Neural cell (in vitro differentiated cells): ENCODE measurements at regions not wholly inside any gene's neighbourhood (a gene's known extent, or its start where the extent isn't known, plus 50 kb on each side); places are given as distances from the start of the nearest gene placed in this dataset.

Experiments used
- H2AFZ ChIP-seq: fragments of 200-600, 300-800 bp; sonication (generic), shearing (Covaris generic); 2 replicates; pipeline ENCODE4 v1.6.0; 2014; ENCODE audit warnings: low read depth, mild to moderate bottlenecking, antibody characterized with exemption, low read length, moderate library complexity
- H3F3A ChIP-seq: fragments of 200-600 bp; shearing (Covaris generic); 2 replicates; pipeline ENCODE4 v1.6.1; 2016; ENCODE audit warnings: mild to moderate bottlenecking, moderate library complexity, mixed read lengths, antibody characterized with exemption, low read length; ENCODE audit not compliant: insufficient read depth, poor library complexity, severe bottlenecking
- H3K27ac ChIP-seq: fragments of 200-600, 300-800 bp; sonication (generic), shearing (Covaris generic); 2 replicates; pipeline ENCODE4 v1.5.1; 2014; ENCODE audit warnings: mild to moderate bottlenecking, low read length, moderate library complexity
- H3K27me3 ChIP-seq: fragments of 300-800, 200-600 bp; sonication (generic), shearing (Covaris generic); 2 replicates; pipeline ENCODE4 v1.6.0; 2014; ENCODE audit warnings: mild to moderate bottlenecking, low read depth, low read length, moderate library complexity; ENCODE audit not compliant: insufficient read depth
- H3K36me3 ChIP-seq: fragments of 300-800, 200-600 bp; sonication (generic), shearing (Covaris generic); 2 replicates; pipeline ENCODE4 v1.5.1; 2014; ENCODE audit warnings: mild to moderate bottlenecking, antibody characterized with exemption, low read length, moderate library complexity; ENCODE audit not compliant: insufficient read depth
- H3K4me2 ChIP-seq: fragments of 300-800, 200-600 bp; sonication (generic), shearing (Covaris generic); 2 replicates; pipeline ENCODE4 v1.6.0; 2014; ENCODE audit warnings: mild to moderate bottlenecking, low read length
- H3K4me3 ChIP-seq: fragments of 300-800, 200-600 bp; sonication (generic), shearing (Covaris generic); 2 replicates; pipeline ENCODE4 v1.5.1; 2014; ENCODE audit warnings: mild to moderate bottlenecking, low read length, moderate library complexity
- H3K79me2 ChIP-seq: fragments of 200-600 bp; shearing (Covaris generic); replicated peaks from 2 replicates; pipeline ENCODE4 v1.6.0; 2014; ENCODE audit warnings: mild to moderate bottlenecking, low read length, moderate library complexity; ENCODE audit not compliant: insufficient read depth
- H3K9ac ChIP-seq: fragments of 300-800, 200-600 bp; sonication (generic), shearing (Covaris generic); 2 replicates; pipeline ENCODE4 v1.6.1; 2016; ENCODE audit warnings: mild to moderate bottlenecking, low read length, mixed read lengths
- H3K9me2 ChIP-seq: fragments of 200-600 bp; shearing (Covaris generic); 2 replicates; pipeline ENCODE4 v1.6.1; 2016; ENCODE audit warnings: mild to moderate bottlenecking, low read length, mixed read lengths; ENCODE audit not compliant: insufficient read depth
- H3K9me3 ChIP-seq: fragments of 200-600, 300-800 bp; sonication (generic), shearing (Covaris generic); 2 replicates; pipeline ENCODE4 v1.6.1; 2016; ENCODE audit warnings: mild to moderate bottlenecking, mixed run types, low read length, moderate library complexity, mixed read lengths
- H4K20me1 ChIP-seq: fragments of 200-600 bp; shearing (Covaris generic); 2 replicates; pipeline ENCODE4 v1.6.1; 2016; ENCODE audit warnings: mild to moderate bottlenecking, mixed run types; ENCODE audit not compliant: insufficient read depth
- CTCF ChIP-seq: fragments of 450-650 bp; IDR thresholded peaks from 2 replicates; pipeline ENCODE4 v1.5.1; 2014; ENCODE audit warnings: antibody characterized with exemption, mild to moderate bottlenecking, moderate library complexity; ENCODE audit not compliant: poor library complexity, severe bottlenecking
- EP300 ChIP-seq: fragments of 450-650 bp; conservative IDR thresholded peaks from 2 replicates; pipeline ENCODE4 v1.6.1; 2014; ENCODE audit warnings: antibody characterized with exemption, mild to moderate bottlenecking, moderate library complexity; ENCODE audit not compliant: poor library complexity, severe bottlenecking
- EZH2 ChIP-seq: fragments of 200-600, 300-800 bp; shearing (Covaris generic), sonication (generic); IDR thresholded peaks from 2 replicates; pipeline ENCODE4 v1.6.1; 2014; ENCODE audit warnings: antibody characterized with exemption, low read length, borderline replicate concordance, mild to moderate bottlenecking; ENCODE audit not compliant: insufficient read depth, poor library complexity, severe bottlenecking
- MXI1 ChIP-seq: fragments of 450-650 bp; conservative IDR thresholded peaks from 2 replicates; pipeline ENCODE4 v1.6.1; 2014; ENCODE audit warnings: antibody characterized with exemption, mild to moderate bottlenecking; ENCODE audit not compliant: poor library complexity, severe bottlenecking
- POLR2AphosphoS5 ChIP-seq: IDR thresholded peaks from 2 replicates; pipeline ENCODE4 v1.6.1; 2012
- RAD21 ChIP-seq: fragments of 450-650 bp; conservative IDR thresholded peaks from 2 replicates; pipeline ENCODE4 v1.6.1; 2014; ENCODE audit warnings: antibody characterized with exemption, mild to moderate bottlenecking, moderate library complexity
- REST ChIP-seq: IDR thresholded peaks from 2 replicates; pipeline ENCODE4 v1.6.1; 2012; ENCODE audit warnings: borderline replicate concordance
- SMC3 ChIP-seq: fragments of 450-650 bp; conservative IDR thresholded peaks from 2 replicates; pipeline ENCODE4 v1.6.1; 2014; ENCODE audit warnings: antibody characterized with exemption, mild to moderate bottlenecking, moderate library complexity; ENCODE audit not compliant: poor library complexity

GRCh38 chr11:110000850-110001249, 92.3 kb upstream of the ZC3H12C start:
- no peak overlapping the region for H3K27ac ChIP-seq
- no peak overlapping the region for H3K4me3 ChIP-seq
- H3K27me3 ChIP-seq = no peaks in the 10 kb centered on the region
- no peaks in the 10 kb centered on the region for H3F3A ChIP-seq
- no peaks in the 10 kb centered on the region for H3K9me2 ChIP-seq
- H3K9ac ChIP-seq = no peak overlapping the region
- H3K4me2 ChIP-seq = no peak overlapping the region
- H3K79me2 ChIP-seq = no peaks in the 10 kb centered on the region
- no peak for TF ChIP-seq EP300
- no peak for TF ChIP-seq RAD21
- TF ChIP-seq MXI1 = no peak
- H3K9me3 ChIP-seq = no peaks in the 10 kb centered on the region
- H2AFZ ChIP-seq = no peak overlapping the region
- no peaks in the 10 kb centered on the region for H3K36me3 ChIP-seq
- no peaks in the 10 kb centered on the region for H4K20me1 ChIP-seq

- H3K27me3 ChIP-seq = no peaks in the 10 kb centered on the region
- no peaks in the 10 kb centered on the region for H3F3A ChIP-seq
- H4K20me1 ChIP-seq = no peaks in the 10 kb centered on the region
- H3K4me3 ChIP-seq = no peak overlapping the region
- no peak overlapping the region for H3K27ac ChIP-seq
- H3K9me2 ChIP-seq = no peaks in the 10 kb centered on the region
- H3K36me3 ChIP-seq = no peaks in the 10 kb centered on the region
- no peak overlapping the region for H2AFZ ChIP-seq
- H3K9me3 ChIP-seq = no peaks in the 10 kb centered on the region
- TF ChIP-seq POLR2AphosphoS5 (no peak), MXI1 (no peak), RAD21 (no peak), CTCF (no peak), REST (no peak), EZH2 (no peak), EP300 (no peak), SMC3 (no peak)
- no peak overlapping the region for H3K4me2 ChIP-seq
- no peaks in the 10 kb centered on the region for H3K79me2 ChIP-seq
- H3K9ac ChIP-seq = no peak overlapping the region
Measured at GRCh38 chr11:110003426-110003825, 89.8 kb upstream of the ZC3H12C start.

- no peak for TF ChIP-seq RAD21
- TF ChIP-seq EZH2 = no peak
- TF ChIP-seq POLR2AphosphoS5 = no peak
- no peak for TF ChIP-seq CTCF
- no peak for TF ChIP-seq SMC3
- TF ChIP-seq EP300 = no peak
- no peaks in the 10 kb centered on the region for H3F3A ChIP-seq
- H3K9me3 ChIP-seq = no peaks in the 10 kb centered on the region
- no peak overlapping the region for H3K27ac ChIP-seq
- H2AFZ ChIP-seq = no peak overlapping the region
- H3K9me2 ChIP-seq = no peaks in the 10 kb centered on the region
- no peak overlapping the region for H3K4me3 ChIP-seq
- no peak overlapping the region for H3K4me2 ChIP-seq
- H3K36me3 ChIP-seq = no peaks in the 10 kb centered on the region
- H3K27me3 ChIP-seq = no peaks in the 10 kb centered on the region
- no peaks in the 10 kb centered on the region for H4K20me1 ChIP-seq
- no peak overlapping the region for H3K9ac ChIP-seq
- no peaks in the 10 kb centered on the region for H3K79me2 ChIP-seq
Measured at GRCh38 chr11:110011595-110011994, 81.6 kb upstream of the ZC3H12C start.
